ENCODE measurements at regions not wholly inside any gene's neighbourhood (a gene's known extent, or its start where the extent isn't known, plus 50 kb on each side); places are given as distances from the start of the nearest gene placed in this dataset.

- no peak for DNase-seq
These were observed 564.0 kb upstream of the JARID2 start for GRCh38 chr6:14681699-14682487.

- no peak for DNase-seq
These were observed 563.1 kb upstream of the JARID2 start for GRCh38 chr6:14682812-14683211.

GRCh38 chr6:14689639-14690038, 556.2 kb upstream of the JARID2 start:
- no peak for DNase-seq

- no peak for DNase-seq
These were observed 555.5 kb upstream of the JARID2 start for GRCh38 chr6:14690120-14691056.

GRCh38 chr6:14692208-14692607, 553.7 kb upstream of the JARID2 start:
- no peak for DNase-seq

- DNase-seq, result no peak
These were observed 552.3 kb upstream of the JARID2 start for GRCh38 chr6:14693301-14694192.

GRCh38 chr6:14694308-14694707, 551.6 kb upstream of the JARID2 start:
- no peak for DNase-seq

- DNase-seq, result no peak
These were observed 550.3 kb upstream of the JARID2 start for GRCh38 chr6:14695579-14695978.

GRCh38 chr6:14696367-14696766, 549.5 kb upstream of the JARID2 start:
- DNase-seq, result no peak

- no peak for DNase-seq
These were observed 548.4 kb upstream of the JARID2 start for GRCh38 chr6:14697427-14697826.

GRCh38 chr6:14699803-14700601, 545.9 kb upstream of the JARID2 start:
- DNase-seq, result no peak

- DNase-seq, result no peak
These were observed 543.9 kb upstream of the JARID2 start for GRCh38 chr6:14701946-14702345.

- DNase-seq, result no peak
These were observed 543.2 kb upstream of the JARID2 start for GRCh38 chr6:14702678-14703077.

- DNase-seq, result no peak
These were observed 542.3 kb upstream of the JARID2 start for GRCh38 chr6:14703586-14703985.

GRCh38 chr6:14704383-14705271, 541.2 kb upstream of the JARID2 start:
- no peak for DNase-seq

GRCh38 chr6:14705841-14706377, 540.0 kb upstream of the JARID2 start:
- DNase-seq, result no peak

GRCh38 chr6:14706378-14706929, 539.4 kb upstream of the JARID2 start:
- DNase-seq, result peak; percentile 44

- DNase-seq, result no peak
These were observed 538.6 kb upstream of the JARID2 start for GRCh38 chr6:14707276-14707675.

- DNase-seq, result no peak
These were observed 537.9 kb upstream of the JARID2 start for GRCh38 chr6:14707971-14708465.

GRCh38 chr6:14709066-14709670, 536.7 kb upstream of the JARID2 start:
- DNase-seq, result no peak
